ENCODE measurements at regions not wholly inside any gene's neighbourhood (a gene's known extent, or its start where the extent isn't known, plus 50 kb on each side); places are given as distances from the start of the nearest gene placed in this dataset.

- no peak for DNase-seq (ENCODE audit: low spot score in 2 of 2)
- no peaks in the 10 kb centered on the region for H3K9me3 ChIP-seq
- peaks cover 0 to 13% (median 0%) of the 10 kb centered on the region in 4 donors for H3K4me1 ChIP-seq
- no peak overlapping the region for H3K27ac ChIP-seq
- H3K27me3 ChIP-seq = peaks cover 0 to 9% of the 10 kb centered on the region in 2 donors
- no peak overlapping the region for H3K4me3 ChIP-seq
- no peaks in the 10 kb centered on the region for H3K36me3 ChIP-seq
- WGBS, 2 donors = 86 to 94% methylated on average over 5 of the region's 5 CpGs
- TF ChIP-seq EP300 (IDR thresholded peaks at IDR 0.05) (no peak), POLR2A (IDR thresholded peaks at IDR 0.05) (no peak)
- TF ChIP-seq, protein P1, sequence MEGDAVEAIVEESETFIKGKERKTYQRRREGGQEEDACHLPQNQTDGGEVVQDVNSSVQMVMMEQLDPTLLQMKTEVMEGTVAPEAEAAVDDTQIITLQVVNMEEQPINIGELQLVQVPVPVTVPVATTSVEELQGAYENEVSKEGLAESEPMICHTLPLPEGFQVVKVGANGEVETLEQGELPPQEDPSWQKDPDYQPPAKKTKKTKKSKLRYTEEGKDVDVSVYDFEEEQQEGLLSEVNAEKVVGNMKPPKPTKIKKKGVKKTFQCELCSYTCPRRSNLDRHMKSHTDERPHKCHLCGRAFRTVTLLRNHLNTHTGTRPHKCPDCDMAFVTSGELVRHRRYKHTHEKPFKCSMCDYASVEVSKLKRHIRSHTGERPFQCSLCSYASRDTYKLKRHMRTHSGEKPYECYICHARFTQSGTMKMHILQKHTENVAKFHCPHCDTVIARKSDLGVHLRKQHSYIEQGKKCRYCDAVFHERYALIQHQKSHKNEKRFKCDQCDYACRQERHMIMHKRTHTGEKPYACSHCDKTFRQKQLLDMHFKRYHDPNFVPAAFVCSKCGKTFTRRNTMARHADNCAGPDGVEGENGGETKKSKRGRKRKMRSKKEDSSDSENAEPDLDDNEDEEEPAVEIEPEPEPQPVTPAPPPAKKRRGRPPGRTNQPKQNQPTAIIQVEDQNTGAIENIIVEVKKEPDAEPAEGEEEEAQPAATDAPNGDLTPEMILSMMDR (IDR thresholded peaks at IDR 0.05) = no peak
Measured at GRCh38 chr1:38568061-38568857, 291.3 kb downstream of the RRAGC start.

DNA sequence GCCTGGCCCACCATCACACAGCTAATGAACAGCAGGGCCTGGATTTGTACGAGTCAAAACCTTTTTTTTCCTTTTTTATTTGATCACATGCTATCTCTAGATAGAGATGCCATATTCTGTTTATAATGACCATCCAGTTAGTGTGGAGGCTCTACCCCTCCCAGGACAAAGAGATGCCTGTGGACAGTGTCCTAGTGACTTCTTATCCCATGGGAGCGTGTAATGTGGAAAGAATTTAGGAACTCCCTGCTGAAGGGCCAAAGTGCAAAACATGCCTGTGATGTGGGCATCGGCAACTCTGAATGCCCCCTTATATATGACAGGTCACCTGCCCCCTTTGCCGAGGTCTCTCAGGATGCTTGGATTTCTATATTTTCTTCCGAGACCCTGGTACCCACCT, 292.2 kb downstream of the RRAGC start:
- WGBS, 2 donors = 64 to 77% methylated on average over 5 of the region's 5 CpGs

DNA sequence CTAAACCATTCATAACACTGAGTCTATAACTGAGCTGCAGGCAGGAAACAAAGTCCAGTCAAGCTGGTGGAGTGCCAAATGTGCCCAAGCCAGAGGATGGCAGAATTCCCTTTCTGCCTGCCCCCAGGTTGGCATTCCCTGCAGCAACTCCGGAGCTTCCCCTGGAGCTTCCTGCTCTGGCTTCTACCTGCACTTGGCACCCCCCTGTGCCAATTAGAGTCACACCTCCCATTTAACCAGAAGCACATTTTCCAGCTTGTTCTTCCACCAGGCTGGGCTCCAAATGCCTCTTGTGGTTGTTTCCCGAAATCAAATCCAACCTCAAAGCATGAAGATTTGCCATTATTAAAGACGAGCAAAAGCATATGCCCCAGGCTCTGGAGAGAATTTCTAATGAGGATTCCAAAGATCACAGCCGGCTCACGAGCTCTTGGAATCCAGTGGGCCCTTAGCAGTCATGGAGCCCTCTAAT, 294.5 kb downstream of the RRAGC start:
- DNase-seq (ENCODE audit: low spot score in 2 of 2) = no peak
- Histone ChIP-seq H3K9me3 (no peaks in the 10 kb centered on the region), H3K27ac (no peak overlapping the region), H3K4me3 (no peak overlapping the region), H3K27me3 (peaks cover 0 to 26% of the 10 kb centered on the region in 2 donors), H3K36me3 (no peaks in the 10 kb centered on the region), H3K4me1 (peaks cover 0 to 5% (median under 1%) of the 10 kb centered on the region in 4 donors)
- TF ChIP-seq, protein P1 (IDR thresholded peaks at IDR 0.05) = no peak
- TF ChIP-seq POLR2A (IDR thresholded peaks at IDR 0.05) (no peak), EP300 (IDR thresholded peaks at IDR 0.05) (no peak)
- 39 to 49% methylated on average over 5 of the region's 5 CpGs for WGBS, 2 donors

More for the DNA sequence above, 292.2 kb downstream of the RRAGC start:
- DNase-seq (ENCODE audit: low spot score in 2 of 2) = no peak
- H3K36me3 ChIP-seq = no peaks in the 10 kb centered on the region
- H3K27ac ChIP-seq = no peak overlapping the region
- peaks cover 0 to 12% (median 0%) of the 10 kb centered on the region in 4 donors for H3K4me1 ChIP-seq
- no peak overlapping the region for H3K4me3 ChIP-seq
- no peak for TF ChIP-seq POLR2A (IDR thresholded peaks at IDR 0.05)
- H3K27me3 ChIP-seq = peaks cover 0 to 9% of the 10 kb centered on the region in 2 donors
- no peaks in the 10 kb centered on the region for H3K9me3 ChIP-seq

DNA sequence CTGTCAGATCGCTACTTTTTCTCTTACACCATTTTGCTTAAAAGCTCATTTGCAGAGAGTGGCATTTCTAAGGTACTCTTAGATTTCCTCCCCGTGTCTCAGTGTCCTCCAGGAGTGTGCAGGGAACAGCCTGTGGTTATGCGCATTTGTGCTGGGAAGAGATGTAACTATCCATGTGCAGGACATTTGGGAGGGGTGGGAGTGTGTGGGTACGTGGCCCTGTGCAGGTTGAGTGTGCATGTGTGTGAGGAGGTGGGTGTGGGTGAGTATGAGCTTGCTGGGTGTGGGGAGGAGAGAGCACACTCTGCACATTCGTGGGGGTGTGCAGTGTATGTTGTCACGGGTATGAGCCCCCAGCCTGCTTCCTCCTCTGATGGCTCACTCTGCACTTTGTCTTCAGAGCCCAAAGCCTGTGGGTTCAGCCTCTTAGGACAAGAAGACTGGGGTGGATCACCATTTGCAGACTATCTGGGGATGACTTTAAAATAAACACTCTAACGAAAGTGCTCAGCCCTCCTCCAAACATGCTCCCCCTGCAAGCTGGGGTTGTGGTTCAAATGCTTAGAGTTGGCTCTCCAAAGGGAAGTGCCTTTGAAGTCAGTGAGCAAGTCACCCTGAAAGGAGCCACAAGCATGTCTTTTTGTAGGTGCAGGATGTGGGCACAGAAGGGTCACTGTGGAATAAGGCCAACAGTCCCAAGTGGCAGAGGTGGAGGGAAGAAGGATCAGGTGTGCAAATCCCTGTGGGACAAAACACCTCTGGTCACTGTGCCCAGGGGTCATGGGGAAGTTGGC, 295.4 kb downstream of the RRAGC start:
- WGBS, 2 donors = 68 to 73% methylated on average over 7 of the region's 7 CpGs
- no peak for DNase-seq (ENCODE audit: low spot score in 2 of 2)
- Histone ChIP-seq H3K36me3 (no peaks in the 10 kb centered on the region), H3K27ac (no peak overlapping the region), H3K27me3 (peaks cover 0 to 22% of the 10 kb centered on the region in 2 donors), H3K4me3 (no peak overlapping the region), H3K4me1 (peaks cover 0 to 11% (median 4%) of the 10 kb centered on the region in 4 donors), H3K9me3 (no peaks in the 10 kb centered on the region)
- TF ChIP-seq, protein P1 (IDR thresholded peaks at IDR 0.05) = no peak
- TF ChIP-seq EP300 (IDR thresholded peaks at IDR 0.05) = no peak

GRCh38 chr1:38561725-38562124, 297.8 kb downstream of the RRAGC start:
- Histone ChIP-seq H3K27ac (no peak overlapping the region), H3K4me1 (peaks cover 0 to 11% (median 4%) of the 10 kb centered on the region in 4 donors), H3K36me3 (no peaks in the 10 kb centered on the region), H3K4me3 (no peak overlapping the region), H3K27me3 (peaks cover 0 to 22% of the 10 kb centered on the region in 2 donors), H3K9me3 (no peaks in the 10 kb centered on the region)
- TF ChIP-seq POLR2A (IDR thresholded peaks at IDR 0.05) = no peak
- TF ChIP-seq EP300 (IDR thresholded peaks at IDR 0.05) = no peak
- TF ChIP-seq, protein P1 (IDR thresholded peaks at IDR 0.05) = no peak
- 57 to 72% methylated on average over 12 of the region's 12 CpGs for WGBS, 2 donors
- DNase-seq (ENCODE audit: low spot score in 2 of 2) = no peak
